NCI-H82 treated with DMSO at 0.1 percent for 48 hours (cell line): ENCODE measurements at regions not wholly inside any gene's neighbourhood (a gene's known extent, or its start where the extent isn't known, plus 50 kb on each side); places are given as distances from the start of the nearest gene placed in this dataset.
A peak's percentile ranks its signal among the peaks of the same experiment; 100 is the strongest.
"Not testable (repeated sequence)": the region's sequence is repeated elsewhere in the genome, so short reads cannot be mapped to it uniquely, and the experiment has no call there.

Experiments
- DNase-seq: peaks from one replicate; lab custom pipeline; 2025; ENCODE audit not compliant: unreplicated experiment; lab: John Stamatoyannopoulos, UW

GRCh38 chr3:65174713-65175112, 486.9 kb upstream of the ADAMTS9 start:
- DNase-seq: no peak

- no peak for DNase-seq
These were observed 486.0 kb upstream of the ADAMTS9 start for GRCh38 chr3:65173841-65174240.

GRCh38 chr3:65172209-65172608, 484.4 kb upstream of the ADAMTS9 start:
- no peak for DNase-seq

GRCh38 chr3:65170390-65171042, 482.7 kb upstream of the ADAMTS9 start:
- peak; percentile 14 for DNase-seq

DNA sequence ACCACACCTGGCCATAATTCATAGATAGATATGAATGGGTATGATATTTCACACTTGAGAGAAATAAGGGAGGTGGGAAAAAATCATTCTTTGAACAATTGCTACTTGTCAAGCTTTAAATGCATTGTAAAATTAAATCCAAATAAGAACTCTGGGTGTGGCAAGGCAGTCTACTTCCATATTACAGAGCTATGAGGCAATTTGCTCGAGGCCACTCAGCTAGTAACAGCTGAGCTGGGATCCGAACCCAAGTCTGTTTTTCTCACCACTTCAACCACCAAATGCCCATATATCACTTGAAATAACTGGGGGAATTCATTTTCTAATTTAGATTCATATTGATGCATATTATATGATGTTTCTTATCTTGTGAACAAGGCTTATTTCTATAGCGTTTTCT, 482.2 kb upstream of the ADAMTS9 start:
- no peak for DNase-seq

- DNase-seq: no peak
These were observed 480.7 kb upstream of the ADAMTS9 start for GRCh38 chr3:65168547-65168946.

DNA sequence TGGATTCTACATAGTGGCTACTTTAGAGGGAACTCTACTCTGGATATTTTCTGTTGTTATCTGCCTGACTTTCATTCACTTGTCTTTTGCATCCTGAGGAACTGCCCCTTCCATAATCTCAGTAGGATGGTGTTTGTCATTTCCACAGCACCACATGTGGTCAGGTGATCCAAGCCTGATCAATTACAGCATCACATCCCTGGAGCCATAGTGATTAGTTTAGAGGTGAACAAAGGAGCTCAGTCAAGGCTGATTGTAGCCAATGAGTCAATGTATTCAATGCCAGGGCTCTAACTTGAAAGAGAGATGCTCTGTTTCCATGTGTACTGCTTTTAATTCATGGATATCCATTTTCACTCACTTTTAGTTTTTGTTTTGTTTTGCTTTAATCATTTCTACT, 478.7 kb upstream of the ADAMTS9 start:
- no peak for DNase-seq

- DNase-seq: no peak
These were observed 470.2 kb upstream of the ADAMTS9 start for GRCh38 chr3:65158023-65158422.

GRCh38 chr3:65153850-65154512, 466.2 kb upstream of the ADAMTS9 start:
- DNase-seq: peak; percentile 65

DNA sequence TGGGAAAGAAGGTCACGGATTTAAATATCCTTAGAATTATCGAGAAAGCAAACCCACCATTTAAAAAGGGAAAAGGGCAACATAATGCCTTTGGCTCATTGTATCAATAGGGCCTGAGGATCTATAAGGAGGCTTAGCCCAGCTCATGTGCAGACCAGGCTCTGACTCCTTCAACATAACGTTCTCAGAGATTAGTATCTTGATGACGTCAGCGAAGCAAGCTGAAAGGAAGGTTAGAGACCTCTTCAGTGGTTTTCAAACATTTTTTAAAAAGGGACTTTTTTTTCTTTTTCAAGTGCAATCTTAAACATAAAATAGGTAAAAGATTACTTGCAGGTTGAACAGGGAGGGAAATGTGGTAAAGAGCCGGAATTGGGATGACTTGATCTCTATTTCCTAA, 463.9 kb upstream of the ADAMTS9 start:
- no peak for DNase-seq

GRCh38 chr3:65149877-65150276, 462.1 kb upstream of the ADAMTS9 start:
- no peak for DNase-seq

GRCh38 chr3:65148687-65149086, 460.9 kb upstream of the ADAMTS9 start:
- DNase-seq: no peak

DNA sequence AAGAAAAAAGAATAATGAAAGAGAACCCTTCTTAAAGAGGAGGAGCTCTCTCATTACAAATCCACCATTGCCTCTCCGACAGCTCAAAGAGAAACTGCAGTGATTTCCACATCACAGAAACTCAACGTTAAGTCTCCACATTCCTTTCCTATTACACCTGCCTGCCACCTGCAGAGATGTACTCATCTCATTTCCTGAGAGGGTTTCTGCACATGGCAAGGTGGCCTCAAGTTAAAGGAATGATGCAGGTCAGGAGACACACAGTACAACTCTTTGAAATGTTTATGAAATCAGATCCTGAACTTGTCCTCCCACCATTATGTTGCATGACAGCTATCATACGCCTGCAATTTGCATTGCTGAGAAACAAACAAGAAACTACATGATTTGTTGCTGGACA, 458.4 kb upstream of the ADAMTS9 start:
- no peak for DNase-seq

GRCh38 chr3:65145680-65146079, 457.9 kb upstream of the ADAMTS9 start:
- no peak for DNase-seq

- DNase-seq: no peak
These were observed 457.1 kb upstream of the ADAMTS9 start for GRCh38 chr3:65144791-65145351.

DNA sequence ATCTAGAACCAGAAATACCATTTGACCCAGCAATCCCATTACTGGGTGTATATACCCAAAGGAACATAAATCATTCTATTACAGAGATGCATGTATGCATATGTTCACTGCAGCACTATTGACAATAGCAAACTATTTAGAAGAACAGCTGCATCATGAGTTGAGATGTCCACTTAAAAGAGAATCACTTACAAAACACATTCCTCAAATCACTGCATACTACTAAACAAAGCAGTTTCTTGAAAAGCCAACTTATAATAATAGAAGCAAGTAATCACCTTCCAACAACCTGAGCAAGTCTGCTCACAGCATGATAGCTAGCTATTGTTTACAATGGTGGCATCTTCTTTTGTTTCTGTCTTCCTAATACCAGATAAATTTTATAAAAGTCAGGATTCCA, 454.7 kb upstream of the ADAMTS9 start:
- DNase-seq: no peak

DNA sequence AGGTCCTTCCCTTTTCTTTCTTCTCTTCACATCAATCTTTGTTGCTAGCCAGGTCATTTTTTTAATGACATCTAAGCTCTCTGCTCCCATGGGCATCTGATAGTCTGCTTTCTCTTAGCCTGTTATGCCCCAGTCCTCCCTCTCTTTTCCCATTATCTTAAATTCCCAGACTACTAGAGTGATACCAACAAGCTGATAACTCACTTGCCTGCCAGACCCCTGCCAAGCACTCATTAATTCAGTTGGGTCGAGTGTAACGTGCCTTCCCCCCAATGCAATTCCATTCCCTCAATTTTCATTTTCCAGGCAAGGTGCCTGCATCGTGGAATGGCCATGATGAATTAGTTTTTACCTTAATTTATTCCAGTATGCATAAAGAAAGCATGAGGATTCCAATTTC, 450.8 kb upstream of the ADAMTS9 start:
- no peak for DNase-seq

- DNase-seq: not testable (repeated sequence)
These were observed 446.0 kb upstream of the ADAMTS9 start for GRCh38 chr3:65133752-65134151.

DNA sequence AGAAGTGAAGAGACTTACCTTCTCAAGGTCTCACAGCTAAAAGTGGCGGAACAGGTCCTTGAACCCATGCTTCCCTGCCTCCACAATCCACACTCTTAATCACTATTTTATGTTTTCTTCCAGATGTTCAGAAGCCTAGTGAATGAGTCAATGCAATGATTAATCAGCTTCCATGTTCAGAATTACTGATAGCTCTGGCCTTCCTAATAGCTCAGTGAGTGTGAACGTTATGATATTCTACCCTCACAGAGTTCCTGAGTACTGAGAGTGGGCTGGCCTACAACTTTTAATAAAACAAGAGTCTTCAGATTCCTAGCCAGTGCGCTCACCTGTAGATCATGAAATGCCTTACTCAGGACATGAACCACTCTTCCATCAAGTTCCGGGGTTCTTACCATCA, 443.0 kb upstream of the ADAMTS9 start:
- DNase-seq: no peak

DNA sequence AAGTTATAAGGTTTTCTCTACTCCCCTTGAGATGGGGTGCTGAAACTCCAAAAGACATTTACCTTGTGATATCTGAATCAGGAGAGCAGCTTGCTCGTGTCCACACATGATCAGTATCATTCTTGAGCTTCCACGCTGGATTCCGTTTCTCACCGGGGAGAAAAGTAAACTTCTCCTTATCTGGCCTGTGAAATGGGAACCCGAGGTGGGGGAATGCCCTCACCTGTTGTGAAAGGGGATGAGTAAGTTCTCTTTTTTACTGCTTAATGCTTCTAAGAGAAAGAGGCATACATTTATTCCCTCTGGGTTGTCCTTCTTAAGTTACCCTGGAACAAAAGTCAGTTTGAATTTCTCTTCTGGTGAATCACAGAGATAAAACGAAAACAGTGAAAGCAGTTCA, 440.5 kb upstream of the ADAMTS9 start:
- DNase-seq: no peak

DNA sequence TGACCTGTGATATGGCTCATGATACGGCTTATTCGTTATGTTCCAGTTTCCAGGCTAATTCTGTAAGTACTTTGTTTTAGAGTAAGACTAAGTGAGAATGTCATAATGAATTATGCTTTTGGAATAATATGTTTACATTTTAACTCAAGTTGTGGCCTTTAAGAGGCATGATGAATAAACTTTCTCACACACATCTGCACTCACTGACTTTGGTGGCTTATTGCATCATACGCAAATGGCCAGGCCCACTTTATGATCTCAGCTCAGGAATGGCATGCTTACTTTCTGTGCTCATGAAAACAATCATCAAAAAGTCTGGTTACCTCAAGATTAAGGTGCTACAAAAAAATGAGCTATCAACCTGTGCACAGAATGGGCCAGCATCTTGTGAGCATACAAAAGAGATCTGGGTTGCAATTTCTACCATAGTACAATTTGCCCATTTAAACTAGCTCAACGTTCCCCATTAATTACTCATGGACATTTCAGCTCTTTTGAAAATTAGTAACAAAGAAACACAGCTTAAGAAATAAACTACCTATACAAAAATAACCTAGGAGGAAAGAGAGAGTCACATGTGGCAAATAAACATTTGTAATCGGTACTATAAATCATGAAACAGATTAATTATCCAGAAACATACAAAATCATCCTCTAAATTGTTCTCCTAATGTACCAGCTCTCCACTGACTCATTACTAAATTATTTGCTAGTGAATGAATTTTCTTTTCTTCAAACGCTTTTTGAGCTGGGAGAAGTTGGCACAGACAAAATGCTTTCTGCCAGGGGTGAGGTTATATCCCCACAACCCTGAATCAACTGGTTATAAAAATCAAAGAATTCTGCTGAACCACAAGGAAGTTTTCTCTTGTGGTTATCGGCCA, 439.0 kb upstream of the ADAMTS9 start:
- DNase-seq: no peak

GRCh38 chr3:65120156-65120555, 432.4 kb upstream of the ADAMTS9 start:
- not testable (repeated sequence) for DNase-seq
